ENCODE measurements at regions not wholly inside any gene's neighbourhood (a gene's known extent, or its start where the extent isn't known, plus 50 kb on each side); places are given as distances from the start of the nearest gene placed in this dataset.

GRCh38 chr2:33777786-33778185 is 178.7 kb upstream of the FAM98A start:
- no peak for DNase-seq (ENCODE audit: low spot score)

GRCh38 chr2:33775306-33775705 is 176.2 kb upstream of the FAM98A start:
- no peak for DNase-seq (ENCODE audit: low spot score)
- no peak for TF ChIP-seq CTCF (IDR thresholded peaks at IDR 0.05; ENCODE audit: extremely low read depth, missing control alignments)

More at GRCh38 chr2:33777786-33778185, 178.7 kb upstream of the FAM98A start:
- TF ChIP-seq CTCF (IDR thresholded peaks at IDR 0.05; ENCODE audit: extremely low read depth, missing control alignments): no peak

- no peak for TF ChIP-seq CTCF (IDR thresholded peaks at IDR 0.05; ENCODE audit: extremely low read depth, missing control alignments)
- no peak for DNase-seq (ENCODE audit: low spot score)
These were observed 170.9 kb upstream of the FAM98A start for GRCh38 chr2:33770023-33770422.

GRCh38 chr2:33766175-33766574 is 167.1 kb upstream of the FAM98A start:
- TF ChIP-seq CTCF (IDR thresholded peaks at IDR 0.05; ENCODE audit: extremely low read depth, missing control alignments): no peak
- DNase-seq (ENCODE audit: low spot score): no peak

- TF ChIP-seq CTCF (IDR thresholded peaks at IDR 0.05; ENCODE audit: extremely low read depth, missing control alignments): no peak
- no peak for DNase-seq (ENCODE audit: low spot score)
These were observed 166.0 kb upstream of the FAM98A start for GRCh38 chr2:33765122-33765521.

- no peak for DNase-seq (ENCODE audit: low spot score)
- TF ChIP-seq CTCF (IDR thresholded peaks at IDR 0.05; ENCODE audit: extremely low read depth, missing control alignments): no peak
These were observed 165.5 kb upstream of the FAM98A start for GRCh38 chr2:33764551-33764950.

- no peak for DNase-seq (ENCODE audit: low spot score)
- no peak for TF ChIP-seq CTCF (IDR thresholded peaks at IDR 0.05; ENCODE audit: extremely low read depth, missing control alignments)
These were observed 164.7 kb upstream of the FAM98A start for GRCh38 chr2:33763671-33764310.
